Stimulated activated CD4-positive, alpha-beta T cell treated with anti-CD3 and anti-CD28 coated beads, Interleukin-1b, Interleukin-23, amount 100 ng/mL, for 1 hour (primary cell): ENCODE measurements at regions not wholly inside any gene's neighbourhood (a gene's known extent, or its start where the extent isn't known, plus 50 kb on each side); places are given as distances from the start of the nearest gene placed in this dataset.

Source experiments
- DNase-seq, 2 donors: peaks; one replicate each; pipeline ENCODE4 v3.0.0-alpha.2; 2020; ENCODE audit warnings: low read depth in 2 of 2

DNA sequence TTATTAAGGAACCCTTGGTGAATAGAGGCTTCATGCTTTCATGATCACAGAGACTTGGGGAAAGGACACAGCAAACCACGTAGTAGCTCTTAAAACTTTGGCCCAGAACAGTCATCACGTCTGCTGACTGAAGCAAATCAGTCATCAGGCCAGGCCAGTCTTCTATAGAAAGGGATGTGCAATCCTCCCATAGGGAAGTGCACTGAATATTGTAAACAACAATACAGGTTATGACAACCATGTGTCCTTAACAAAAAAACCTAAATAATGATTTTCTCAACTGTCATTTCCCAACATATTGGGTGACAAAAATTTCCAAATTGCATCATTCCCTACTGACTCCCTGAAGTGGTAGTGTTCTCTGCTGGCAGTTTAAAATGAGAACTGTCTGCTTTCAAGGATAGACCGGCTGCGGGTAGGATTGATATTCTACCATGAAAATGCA lies 388.2 kb upstream of the CITED2 start:
- no peak for DNase-seq

DNA sequence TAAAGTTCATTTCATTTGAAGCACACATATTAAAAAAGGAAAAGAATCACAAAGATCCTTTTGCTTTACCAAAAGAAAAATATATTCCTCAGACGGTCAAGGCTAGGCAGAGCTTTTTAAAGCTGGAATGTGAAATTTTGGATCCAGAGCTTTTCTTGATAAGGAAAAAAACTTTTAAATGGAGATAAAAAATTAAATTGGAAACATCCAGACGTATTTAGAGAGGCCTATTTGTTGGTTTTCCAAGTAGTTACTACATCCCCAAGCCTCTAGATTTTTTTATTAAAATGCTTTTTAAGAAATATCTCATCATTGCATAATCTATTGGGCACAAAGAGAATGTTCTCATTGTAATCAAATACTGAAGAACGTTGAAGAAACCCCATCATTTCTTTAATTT lies 385.7 kb upstream of the CITED2 start:
- no peak for DNase-seq

DNA sequence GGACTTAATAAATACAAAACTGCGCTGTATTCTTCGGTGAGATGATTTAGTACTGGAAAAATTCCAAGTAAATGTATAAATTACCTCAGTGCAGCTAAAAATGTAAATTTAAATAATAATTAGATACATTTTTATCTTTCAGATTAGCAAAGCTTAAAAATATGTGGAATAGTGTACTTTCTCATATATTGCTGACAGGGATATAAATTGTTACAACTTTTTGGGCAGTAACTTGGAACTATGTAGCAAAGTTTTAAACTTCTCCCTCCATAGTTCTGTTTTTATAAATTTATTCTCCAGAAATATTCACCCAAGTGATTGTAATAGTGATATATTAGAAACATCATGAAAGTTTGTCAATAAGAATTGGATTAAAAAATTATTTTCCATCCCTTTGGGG lies 384.6 kb upstream of the CITED2 start:
- no peak for DNase-seq

DNA sequence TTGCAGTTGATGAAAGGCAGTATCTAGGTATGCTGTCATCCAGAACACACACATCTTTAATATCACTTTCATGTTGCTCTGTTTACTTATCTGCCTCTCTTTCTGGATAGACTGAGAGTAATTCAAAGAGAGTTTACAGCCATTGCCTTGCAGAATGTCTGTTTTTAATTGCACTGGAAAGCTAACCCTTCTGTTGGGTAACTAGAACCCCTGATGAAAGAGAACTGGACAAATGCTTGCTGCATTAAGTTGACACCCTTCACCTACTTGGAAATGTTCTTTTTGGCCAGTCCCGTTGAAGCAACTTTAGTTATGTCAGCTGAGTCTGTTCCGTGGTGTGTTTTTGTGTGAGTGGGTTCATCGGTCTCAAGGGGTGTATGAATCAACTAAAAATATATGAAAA lies 383.8 kb upstream of the CITED2 start:
- DNase-seq: no peak

DNA sequence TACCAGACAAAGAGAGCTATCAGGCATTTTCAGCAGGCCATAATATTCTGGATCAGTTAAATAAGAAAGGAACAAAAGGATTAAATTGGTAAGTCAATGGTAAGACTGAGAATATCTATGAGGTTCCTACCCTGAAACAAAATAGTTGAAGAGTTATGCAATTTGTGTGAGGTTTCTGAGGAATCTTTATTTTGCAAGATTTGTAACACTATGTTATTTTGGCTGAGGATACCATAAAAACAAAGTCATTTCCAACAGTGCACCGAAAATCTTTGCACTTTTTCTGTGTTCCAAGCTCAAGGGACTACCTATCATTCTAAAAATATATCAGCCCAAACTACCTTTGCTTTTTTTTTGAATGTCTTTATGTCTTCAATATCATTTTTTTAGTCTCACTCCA lies 383.3 kb upstream of the CITED2 start:
- no peak for DNase-seq

DNA sequence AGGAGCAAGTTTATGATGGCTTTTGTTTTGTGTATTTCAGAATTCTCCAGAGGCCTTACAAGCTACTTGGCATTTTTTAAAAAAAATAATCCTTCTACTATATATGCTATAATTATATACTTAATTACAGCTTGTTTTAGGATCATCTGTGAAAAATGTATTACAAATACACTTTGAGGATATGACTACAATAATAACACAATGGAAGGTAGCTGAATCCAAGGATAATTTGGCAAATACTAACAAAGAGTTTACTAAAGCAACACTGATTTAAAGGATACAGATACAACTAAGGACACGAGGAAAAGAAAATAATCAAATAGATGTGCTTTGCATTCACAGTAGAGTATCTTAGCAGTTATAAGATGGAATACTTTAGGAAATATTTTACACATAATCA lies 381.9 kb upstream of the CITED2 start:
- DNase-seq: no peak

DNA sequence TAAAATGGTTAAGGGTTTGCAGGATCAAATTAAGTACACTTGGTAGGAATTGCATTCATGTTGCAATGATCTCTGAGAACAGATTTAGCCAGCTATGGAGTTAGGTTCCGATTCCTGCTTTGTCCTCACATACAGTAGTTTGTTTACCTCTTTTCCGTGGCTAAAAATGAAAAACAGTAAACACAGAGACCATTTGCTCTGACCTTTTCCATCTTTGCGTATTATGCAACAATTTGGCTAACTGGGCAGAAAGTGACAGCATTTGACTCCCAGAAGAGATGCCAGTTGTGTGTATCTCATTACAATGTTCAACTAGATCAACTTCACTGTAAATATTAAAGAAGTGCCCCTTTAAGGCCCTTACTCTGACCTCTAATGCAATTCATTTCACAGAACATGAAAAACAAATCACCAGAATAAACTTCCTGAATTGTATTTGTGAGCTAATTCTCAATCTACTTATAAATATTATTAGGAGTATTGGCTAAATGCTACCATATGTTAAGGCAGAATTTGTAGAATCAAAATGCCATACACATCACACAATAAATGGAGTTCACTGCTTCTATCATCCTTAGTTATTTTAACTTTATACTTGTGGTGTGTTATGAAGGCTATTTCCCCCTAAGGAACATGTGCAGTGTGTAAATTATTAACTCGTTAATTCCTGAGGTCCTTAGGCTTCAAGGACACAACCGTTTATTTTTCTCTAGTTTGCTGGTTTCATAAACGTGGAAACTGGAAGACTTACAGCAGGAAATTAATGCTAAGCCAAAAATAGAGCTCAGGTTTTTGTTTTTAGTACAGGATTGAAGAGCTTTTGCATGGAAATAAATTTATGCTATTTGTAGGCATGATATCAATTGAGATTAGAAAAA lies 380.7 kb upstream of the CITED2 start:
- no peak for DNase-seq

DNA sequence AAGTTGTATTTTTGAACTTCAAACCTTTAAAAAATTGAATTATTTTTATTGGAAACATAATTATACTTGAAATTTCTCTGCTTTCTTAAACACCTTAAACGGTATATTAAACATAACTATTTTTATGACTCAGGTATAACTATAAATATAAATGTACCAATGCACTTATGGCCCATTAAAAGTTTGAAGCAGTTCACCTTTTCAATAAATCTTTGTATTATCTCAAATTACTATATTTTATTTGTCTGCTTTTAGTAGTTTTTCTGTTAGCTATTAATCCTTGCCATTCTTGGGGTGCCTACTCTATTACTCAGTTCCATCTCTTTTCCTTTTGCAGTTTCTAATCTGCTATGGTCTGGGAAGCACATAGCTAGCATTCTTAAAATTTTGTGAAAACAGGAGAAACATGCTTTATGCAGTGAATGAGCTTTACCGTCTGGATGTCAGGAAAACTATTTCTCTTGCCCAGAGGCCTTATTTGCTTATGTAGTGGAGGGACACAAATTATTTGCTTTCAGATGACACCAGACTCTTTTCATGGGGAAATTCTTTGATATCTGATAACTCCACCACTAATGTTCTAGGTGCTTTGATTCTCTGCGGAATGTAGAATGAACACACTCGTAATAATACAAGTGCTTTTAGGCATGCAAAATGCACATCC lies 378.9 kb upstream of the CITED2 start:
- no peak for DNase-seq

DNA sequence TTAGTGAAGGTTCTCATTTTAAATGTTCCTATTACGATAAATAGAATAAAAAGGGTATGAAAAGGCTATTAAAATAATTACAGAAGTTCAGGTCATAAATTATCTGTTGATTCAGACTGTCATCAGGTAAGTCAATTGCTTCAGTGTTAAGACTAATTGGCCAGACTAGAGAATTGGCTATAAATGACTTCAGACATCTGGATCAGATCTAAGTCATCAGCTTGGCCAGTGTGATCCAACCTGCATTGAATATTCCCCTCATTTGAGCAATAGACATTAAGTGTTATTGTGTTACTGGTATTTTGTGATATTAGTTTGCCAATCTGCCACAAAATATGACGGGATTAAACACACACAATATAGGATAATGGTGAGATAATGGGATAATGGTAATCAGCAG lies 377.6 kb upstream of the CITED2 start:
- DNase-seq: no peak

DNA sequence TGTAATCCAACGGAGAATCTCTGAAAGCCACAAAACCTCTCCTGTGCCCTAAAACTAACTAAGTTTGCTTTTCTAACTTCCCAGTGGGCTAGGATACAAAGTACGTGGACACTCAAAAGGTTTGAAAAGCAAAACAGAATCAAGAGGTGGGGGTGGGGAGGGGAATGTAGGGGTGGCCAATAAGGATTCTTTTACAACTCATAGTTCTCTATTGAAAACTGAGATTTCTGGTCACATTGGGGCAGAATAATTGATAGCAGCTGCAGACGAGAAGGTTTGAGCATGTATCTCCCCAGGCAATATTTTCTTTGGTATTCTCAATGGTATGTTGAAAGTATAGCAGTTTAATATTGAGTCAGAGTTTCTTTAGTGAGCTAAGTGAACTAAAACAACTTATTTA lies 376.7 kb upstream of the CITED2 start:
- no peak for DNase-seq

DNA sequence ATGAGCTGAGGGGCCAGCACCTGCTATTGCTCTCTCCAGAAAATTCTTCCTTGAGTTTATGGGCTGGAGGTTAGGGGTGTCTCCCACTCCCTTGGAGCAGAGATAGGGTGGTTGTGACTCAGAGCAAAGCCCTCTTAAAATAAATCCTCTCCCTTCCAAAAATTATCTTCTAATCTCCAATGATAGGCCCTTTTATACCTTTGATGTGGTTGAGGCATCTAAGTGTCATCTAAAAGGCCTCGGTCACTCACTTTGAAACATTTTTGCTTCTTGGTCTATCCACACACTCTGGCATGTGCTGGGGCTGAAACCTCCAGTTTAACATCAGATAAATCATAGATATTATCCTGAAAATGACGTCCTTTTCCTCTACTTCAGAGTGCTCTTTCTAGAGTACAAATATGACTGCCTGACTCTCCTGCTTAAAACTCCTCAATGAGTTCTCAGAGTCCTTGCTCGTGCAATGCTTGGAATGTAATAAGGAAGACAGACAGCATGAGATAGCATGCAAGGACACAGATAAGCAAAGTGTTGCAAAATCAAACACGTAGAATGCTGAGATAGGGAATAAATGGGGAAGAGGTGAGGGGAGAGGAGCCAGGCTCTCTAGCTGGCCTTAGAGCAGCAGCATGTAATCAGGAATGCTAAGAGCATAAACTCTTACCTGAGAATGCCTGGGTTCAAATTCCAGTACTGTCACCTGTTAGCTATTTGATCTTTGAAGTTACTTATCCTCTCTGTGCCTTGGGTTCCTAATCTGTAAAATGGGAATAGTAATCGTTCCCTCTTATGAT lies 374.1 kb upstream of the CITED2 start:
- no peak for DNase-seq

DNA sequence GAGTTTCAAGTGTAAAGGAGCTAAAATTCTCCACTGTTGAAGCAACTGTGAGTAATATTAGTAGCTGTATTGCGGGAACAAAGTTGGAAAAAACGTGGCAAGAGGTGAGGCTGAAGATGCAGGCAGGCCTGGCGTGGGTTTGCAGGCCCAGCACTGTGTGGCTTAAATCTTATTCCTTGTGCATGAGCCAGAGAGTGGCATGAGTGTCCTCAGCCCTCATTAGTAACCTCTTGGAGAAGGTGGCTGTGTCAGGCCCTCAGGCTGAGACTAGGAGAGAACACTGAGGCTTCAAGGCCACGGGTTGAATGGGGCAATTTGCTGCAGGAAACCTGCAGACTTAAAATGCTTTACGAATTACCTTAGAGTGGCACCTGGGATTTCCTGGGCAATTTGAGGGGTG lies 372.7 kb upstream of the CITED2 start:
- no peak for DNase-seq

DNA sequence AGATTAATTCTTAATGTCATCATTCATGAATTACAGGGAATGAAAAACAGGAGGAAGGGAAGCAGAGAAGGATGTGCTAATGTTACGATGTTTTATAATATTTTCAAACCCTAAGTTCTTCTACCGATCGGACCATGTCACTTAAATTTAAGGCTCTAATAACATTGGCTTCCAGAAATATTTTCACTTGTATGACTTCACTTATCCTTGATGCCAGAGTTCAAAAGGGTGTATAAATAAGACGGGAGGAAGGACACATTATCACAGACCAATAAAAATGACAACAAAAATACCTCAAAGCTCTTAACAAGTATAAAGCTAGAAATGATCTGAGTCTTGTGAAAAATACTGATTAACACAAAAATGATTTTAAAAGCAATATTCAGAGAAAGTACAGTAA lies 370.4 kb upstream of the CITED2 start:
- no peak for DNase-seq

DNA sequence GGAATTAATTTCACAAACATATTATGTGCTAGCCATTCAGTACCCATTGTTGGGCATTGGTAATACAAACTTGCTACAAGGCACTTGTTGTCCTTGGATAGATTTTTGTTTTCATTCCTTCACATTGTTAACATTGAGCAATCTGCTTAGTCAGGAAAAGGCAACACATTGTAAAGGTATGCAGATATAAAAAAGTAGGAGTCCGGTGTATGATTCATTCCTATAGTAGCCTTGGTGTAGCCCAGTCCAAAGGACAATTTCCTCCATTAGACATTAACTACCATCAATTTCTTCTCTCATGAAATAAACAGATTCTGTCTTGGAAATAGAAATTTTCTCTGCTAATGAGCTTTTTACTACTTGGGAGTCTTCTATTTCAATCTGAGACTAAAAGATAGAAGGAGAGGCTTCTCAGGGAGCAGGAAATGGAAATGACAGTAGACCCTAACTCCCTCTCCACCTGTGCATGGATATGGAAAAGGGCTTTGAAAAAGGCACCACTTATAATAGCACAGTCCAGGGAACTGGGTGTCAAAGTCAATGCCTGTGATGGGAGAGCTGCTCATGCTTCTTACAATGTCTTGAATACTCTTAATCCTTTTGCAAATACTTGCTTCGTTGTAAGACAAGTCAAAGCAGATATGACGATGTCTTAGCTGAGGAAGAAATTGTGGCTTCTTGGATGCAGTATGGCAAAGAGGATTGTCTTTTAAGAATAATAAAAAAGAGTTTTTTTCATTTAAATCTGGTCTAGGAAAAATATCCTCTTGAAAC lies 369.4 kb upstream of the CITED2 start:
- no peak for DNase-seq

DNA sequence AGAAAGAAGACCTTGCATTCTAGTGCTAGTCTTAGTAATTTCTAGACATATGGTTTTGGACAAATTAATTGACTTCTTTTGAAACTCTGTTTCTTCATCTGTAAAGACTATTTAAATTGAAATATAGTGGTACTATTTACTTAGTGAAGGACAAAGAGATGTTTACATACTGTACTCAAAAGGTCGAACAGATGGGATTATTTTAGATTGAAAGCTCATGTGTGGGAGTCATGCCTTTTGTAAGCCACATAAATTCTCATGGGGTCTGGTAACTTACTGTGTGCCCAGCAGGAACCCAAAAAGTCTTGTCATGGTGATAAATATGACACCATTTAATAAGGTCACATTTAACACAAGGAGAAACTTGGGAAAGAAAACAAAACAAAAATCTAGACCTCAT lies 368.2 kb upstream of the CITED2 start:
- DNase-seq: no peak

DNA sequence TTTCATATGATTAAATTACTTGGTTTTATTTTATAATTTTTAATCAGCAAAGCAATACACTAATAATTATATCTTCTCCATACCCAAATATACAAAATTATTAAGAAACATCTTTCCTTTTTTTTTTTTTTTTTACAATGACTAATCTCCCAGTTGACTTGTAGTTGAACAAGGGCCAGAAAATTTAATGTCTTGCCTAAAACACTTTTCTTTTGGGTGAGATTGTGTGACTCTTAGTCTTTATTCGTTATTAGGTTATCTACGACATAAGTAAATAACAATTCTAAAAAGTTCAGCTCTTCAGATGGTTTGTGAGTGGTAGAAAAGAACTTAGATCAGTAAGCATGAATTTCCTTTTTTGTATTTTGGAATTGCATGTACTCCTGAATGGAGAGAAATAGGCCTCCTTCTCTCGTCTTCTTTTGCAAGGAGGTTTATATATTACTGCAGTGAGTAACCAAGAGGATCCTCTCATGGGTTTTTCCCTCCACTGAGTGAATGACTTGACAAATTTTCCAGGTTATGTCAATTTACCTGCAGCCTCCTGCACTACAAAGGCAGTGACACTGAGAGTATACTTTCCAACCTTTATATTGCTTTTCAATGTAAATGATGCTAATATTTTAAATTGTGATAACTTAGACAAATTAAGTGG lies 364.5 kb upstream of the CITED2 start:
- no peak for DNase-seq

DNA sequence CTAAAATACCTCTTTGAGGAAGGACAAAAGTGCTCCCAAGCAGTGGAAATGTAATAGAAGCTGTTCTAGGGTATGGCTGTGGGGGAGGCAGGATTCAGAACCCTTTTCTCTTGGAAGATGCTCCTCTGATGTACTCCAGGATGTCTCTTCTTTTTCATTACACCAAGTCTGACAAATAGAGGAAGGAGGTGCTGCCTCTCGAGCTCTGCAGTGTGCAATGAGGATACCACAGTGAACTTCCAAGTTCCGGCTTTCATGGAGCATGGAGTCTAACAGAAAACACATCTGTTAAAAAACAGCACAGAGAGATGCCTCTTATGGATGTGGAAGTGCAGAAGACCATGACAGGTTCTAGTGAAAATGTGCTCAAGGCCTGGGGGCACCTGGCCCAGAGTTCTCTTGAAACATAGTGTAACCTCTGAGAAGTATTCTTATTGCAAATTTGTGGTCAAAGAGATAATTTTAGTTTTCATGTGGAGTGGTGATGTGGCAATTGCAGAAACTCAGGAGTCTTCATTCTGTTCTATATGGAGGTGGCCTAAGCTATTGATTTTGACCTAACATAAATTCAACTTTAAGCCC lies 362.0 kb upstream of the CITED2 start:
- DNase-seq: no peak

DNA sequence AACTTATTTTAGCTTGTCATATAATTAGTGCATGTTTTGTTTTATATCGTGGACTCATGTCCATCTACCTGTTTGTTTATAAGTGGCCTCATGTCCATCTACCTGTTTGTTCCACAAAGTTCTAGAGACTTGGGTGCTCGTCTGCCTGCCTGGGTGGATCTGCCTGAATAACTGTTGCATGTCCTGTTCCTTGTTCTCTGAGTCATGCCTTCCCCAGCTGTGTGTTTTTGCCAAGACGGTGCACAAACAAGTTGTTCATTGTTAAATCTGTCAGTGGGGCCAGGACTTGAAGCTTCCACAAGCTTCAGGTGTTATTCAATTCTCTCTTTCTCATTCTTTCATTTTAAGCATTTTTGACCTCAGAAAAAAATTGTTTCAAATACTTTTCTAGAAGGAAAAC lies 358.0 kb upstream of the CITED2 start:
- no peak for DNase-seq

DNA sequence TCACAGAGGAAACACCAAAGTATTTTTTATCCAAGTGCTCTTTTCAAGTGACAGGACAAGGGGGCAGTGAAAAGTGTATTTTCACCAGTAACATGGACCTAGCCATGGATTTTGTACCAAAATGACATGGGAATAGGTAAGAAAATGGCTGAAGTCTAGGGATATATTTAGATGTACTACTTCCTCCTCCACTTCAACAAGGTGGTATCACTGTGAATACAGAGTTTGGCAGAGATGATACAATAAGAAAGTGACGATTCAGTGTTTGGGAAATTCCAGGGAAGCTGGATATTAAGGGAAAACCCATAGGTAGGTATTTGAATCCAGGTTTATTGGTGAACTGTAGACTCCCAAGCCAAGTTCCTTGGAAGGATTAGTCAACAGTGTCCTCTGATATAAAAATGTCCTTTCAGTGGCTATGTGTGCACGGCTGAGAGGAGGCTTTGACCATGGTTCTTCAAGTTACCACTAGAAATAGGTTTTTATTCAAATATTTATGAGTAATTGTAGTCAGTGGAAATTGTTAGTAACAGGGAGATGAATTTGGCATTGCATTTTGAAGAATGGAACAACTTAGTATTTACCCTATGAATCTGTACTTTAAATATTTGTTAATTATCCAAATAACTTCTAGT lies 356.0 kb upstream of the CITED2 start:
- no peak for DNase-seq

DNA sequence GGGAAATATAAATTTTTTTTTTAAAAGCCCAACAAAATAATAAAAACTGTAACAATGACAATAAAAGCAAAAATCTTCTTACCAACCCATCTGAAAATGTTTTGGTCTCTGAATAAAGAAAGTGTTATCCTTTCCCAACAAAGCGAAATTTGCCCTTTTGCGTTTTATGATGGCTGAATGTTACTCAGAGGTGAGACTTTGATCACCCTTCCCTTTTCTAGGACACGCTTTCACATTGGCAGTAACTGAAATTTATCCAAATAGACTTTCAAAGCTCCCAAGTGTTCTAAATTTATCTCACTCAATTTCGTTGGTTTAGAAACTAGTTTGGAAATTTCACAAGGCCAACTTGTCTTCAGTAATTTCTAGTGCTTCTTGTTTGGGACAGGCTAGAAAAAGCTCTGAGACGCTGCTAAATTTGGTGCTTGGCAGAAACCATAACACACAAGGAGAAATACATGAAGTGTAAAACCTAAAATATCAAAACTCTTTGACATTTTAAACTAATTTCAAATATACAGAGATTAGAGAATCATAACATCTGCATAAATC lies 354.5 kb upstream of the CITED2 start:
- DNase-seq: no peak
